ENCODE measurements at regions not wholly inside any gene's neighbourhood (a gene's known extent, or its start where the extent isn't known, plus 50 kb on each side); places are given as distances from the start of the nearest gene placed in this dataset.

DNA sequence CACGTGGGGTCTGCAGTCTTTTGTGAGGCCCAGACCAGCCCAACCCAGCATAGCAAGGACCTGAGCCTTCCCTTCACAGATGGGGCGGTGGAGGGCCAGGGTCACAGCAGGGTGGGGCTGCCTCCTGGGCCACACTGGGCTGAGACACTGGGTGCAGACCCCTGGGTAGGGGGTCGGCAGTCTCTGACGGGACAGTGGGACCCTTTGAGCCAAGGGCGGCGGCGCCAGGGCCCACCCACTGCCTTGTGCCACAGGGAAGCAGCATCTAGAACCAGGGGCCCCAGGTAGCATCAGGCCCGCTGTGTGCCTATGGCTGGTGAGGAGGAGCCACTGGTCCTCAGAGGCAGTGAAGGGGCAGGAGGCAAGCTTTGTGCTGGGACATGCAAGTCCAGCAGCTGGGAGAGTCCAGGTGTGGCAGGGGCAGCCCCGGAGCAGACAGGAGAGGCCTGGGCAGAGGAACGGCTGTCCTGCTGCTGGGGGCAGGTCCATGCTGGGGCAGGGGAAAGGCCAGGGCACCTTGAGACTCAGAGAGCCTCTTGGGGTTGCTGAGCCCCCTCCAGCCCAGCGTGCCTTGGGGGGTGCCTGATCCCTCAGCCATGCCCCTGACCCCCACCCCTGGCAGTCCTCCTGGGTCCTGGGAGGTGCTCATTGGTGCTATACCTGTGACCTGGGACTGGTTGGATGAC, 131.3 kb upstream of the NKX1-1 start:
- no peak overlapping the region for H3K4me3 ChIP-seq (ENCODE audit: control insufficient read depth, low read depth, low read length)
- TF ChIP-seq, protein P1, sequence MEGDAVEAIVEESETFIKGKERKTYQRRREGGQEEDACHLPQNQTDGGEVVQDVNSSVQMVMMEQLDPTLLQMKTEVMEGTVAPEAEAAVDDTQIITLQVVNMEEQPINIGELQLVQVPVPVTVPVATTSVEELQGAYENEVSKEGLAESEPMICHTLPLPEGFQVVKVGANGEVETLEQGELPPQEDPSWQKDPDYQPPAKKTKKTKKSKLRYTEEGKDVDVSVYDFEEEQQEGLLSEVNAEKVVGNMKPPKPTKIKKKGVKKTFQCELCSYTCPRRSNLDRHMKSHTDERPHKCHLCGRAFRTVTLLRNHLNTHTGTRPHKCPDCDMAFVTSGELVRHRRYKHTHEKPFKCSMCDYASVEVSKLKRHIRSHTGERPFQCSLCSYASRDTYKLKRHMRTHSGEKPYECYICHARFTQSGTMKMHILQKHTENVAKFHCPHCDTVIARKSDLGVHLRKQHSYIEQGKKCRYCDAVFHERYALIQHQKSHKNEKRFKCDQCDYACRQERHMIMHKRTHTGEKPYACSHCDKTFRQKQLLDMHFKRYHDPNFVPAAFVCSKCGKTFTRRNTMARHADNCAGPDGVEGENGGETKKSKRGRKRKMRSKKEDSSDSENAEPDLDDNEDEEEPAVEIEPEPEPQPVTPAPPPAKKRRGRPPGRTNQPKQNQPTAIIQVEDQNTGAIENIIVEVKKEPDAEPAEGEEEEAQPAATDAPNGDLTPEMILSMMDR (conservative IDR thresholded peaks at IDR 0.05; ENCODE audit: control insufficient read depth, insufficient read depth, low read depth, low read length) = no peak
- no peak for DNase-seq (ENCODE audit: low read depth)

GRCh38 chr4:1536579-1537409, 130.6 kb upstream of the NKX1-1 start:
- TF ChIP-seq, protein P1 (conservative IDR thresholded peaks at IDR 0.05; ENCODE audit: control insufficient read depth, insufficient read depth, low read depth, low read length) = no peak
- H3K4me3 ChIP-seq (ENCODE audit: control insufficient read depth, low read depth, low read length) = no peak overlapping the region
- DNase-seq (ENCODE audit: low read depth) = no peak

GRCh38 chr4:1535926-1536578, 129.8 kb upstream of the NKX1-1 start:
- no peak overlapping the region for H3K4me3 ChIP-seq (ENCODE audit: control insufficient read depth, low read depth, low read length)
- no peak for DNase-seq (ENCODE audit: low read depth)
- TF ChIP-seq, protein P1 (conservative IDR thresholded peaks at IDR 0.05; ENCODE audit: control insufficient read depth, insufficient read depth, low read depth, low read length) = no peak

GRCh38 chr4:1534876-1535526, 128.8 kb upstream of the NKX1-1 start:
- TF ChIP-seq, protein P1 (conservative IDR thresholded peaks at IDR 0.05; ENCODE audit: control insufficient read depth, insufficient read depth, low read depth, low read length) = no peak
- no peak for DNase-seq (ENCODE audit: low read depth)
- H3K4me3 ChIP-seq (ENCODE audit: control insufficient read depth, low read depth, low read length) = no peak overlapping the region

DNA sequence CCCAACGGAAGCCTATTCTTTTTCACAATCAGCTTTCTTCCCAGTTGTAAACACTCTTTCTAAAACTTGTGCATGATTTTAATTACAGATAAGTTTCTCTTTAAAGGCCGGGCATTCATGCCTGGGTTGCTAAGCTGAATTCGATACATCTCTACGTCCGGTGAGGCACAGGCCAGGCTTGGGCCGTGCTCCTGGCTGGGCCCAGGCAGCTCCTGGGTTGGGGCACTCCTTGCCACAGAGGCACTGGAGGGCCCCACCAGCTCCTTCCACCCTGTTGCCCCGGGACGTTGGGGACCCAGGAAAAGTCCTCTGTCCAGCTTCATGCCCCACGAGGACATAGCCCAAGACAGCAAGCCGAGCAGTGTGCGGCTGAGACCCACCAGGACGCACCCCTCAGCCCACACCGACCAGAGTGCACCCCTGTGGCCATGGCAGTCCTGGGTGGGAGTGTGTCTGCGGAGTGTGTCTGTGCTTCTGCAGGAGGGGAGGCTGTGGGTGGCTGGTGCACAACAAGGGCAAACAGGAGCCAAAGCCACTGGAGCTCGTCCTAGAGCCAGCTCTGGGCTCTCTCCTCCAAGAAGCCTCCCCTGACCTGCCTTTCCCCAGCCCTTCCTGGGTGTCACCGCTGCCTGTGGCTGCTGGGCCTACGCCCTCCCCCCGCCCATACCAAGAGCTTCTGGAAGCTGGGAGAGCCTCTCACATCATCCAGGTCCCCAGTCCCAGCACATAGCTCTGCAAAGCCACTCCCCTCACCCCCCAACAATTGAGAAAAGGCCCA, 128.0 kb upstream of the NKX1-1 start:
- DNase-seq (ENCODE audit: low read depth) = no peak
- H3K4me3 ChIP-seq (ENCODE audit: control insufficient read depth, low read depth, low read length) = no peak overlapping the region
- TF ChIP-seq, protein P1 (conservative IDR thresholded peaks at IDR 0.05; ENCODE audit: control insufficient read depth, insufficient read depth, low read depth, low read length) = no peak
